ENCODE measurements at regions not wholly inside any gene's neighbourhood (a gene's known extent, or its start where the extent isn't known, plus 50 kb on each side); places are given as distances from the start of the nearest gene placed in this dataset.

DNA sequence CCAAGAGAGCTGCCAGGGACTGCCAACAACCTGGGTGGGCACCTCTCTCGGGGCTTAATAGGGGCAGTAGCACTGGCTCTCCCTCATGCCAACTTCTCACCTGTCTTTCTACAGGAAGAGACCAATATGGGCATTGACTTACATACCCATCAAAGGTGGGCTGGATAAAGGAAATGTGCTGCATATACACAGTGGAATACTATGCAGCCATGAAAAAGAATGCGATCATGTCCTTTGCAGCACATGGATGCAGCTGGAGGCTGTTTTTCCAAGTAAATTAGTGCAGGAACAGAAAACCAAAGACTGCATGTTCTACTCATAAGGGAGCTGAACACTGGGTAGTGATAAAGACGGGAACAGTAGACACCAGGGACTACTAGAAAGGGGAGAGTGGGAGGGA is 172.5 kb downstream of the URB2 start:
- Histone ChIP-seq H3K9me3 (ENCODE audit: control insufficient read depth in 1 of 2, low read length in 2 of 2) (peaks cover 0 to 4% of the 10 kb centered on the region in 2 donors), H3K27me3 (ENCODE audit: low read depth, low read length) (no peaks in the 10 kb centered on the region), H3K4me3 (ENCODE audit: low read depth in 1 of 2, low read length in 2 of 2) (no peak overlapping the region), H3K4me1 (ENCODE audit: control insufficient read depth in 1 of 2, insufficient read depth in 2 of 2, low read length in 2 of 2) (no peaks in the 10 kb centered on the region), H3K27ac (ENCODE audit: low read length) (no peak overlapping the region), H3K36me3 (ENCODE audit: control insufficient read depth in 1 of 2, insufficient read depth in 2 of 2, low read length in 2 of 2) (no peaks in the 10 kb centered on the region)

DNA sequence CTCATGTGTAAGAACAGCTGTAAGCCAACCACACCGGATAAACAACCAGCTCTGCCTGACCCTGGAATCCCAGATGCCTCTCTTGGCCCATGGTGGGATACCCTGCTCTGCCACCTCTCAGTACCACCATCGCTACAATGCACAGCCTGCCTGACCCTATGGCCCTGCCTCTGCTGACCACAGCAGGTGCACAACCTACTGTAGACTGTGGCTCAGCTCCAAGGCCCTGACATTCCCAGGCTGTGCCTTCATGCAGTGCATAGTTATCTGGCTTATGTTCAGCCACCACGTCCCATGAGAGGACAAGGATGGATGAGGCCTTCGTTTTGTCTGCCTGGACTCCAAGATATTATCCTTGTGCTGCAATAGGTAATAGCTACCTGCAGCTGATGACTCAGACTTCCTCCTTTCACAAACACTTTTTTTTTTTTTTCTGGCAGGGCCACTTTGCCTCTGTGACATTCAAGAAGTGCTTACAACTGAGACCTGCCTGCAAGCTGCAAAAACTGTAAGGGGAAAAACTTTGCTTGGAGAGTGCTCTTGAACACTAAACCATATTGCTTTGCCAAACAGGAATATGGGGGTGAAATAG is 177.7 kb downstream of the URB2 start:
- no peaks in the 10 kb centered on the region for H3K27me3 ChIP-seq (ENCODE audit: low read depth, low read length)

GRCh38 chr1:229808272-229808671 is 182.2 kb downstream of the URB2 start:
- H3K4me1 ChIP-seq (ENCODE audit: control insufficient read depth in 1 of 2, insufficient read depth in 2 of 2, low read length in 2 of 2): no peaks in the 10 kb centered on the region
- H3K27me3 ChIP-seq (ENCODE audit: low read depth, low read length): no peaks in the 10 kb centered on the region
- no peak overlapping the region for H3K27ac ChIP-seq (ENCODE audit: low read length)
- no peak overlapping the region for H3K4me3 ChIP-seq (ENCODE audit: low read depth in 1 of 2, low read length in 2 of 2)
- H3K9me3 ChIP-seq (ENCODE audit: control insufficient read depth in 1 of 2, low read length in 2 of 2): peaks cover 18 to 30% of the 10 kb centered on the region in 2 donors
- H3K36me3 ChIP-seq (ENCODE audit: control insufficient read depth in 1 of 2, insufficient read depth in 2 of 2, low read length in 2 of 2): no peaks in the 10 kb centered on the region

More for the DNA sequence above, 177.7 kb downstream of the URB2 start:
- Histone ChIP-seq H3K9me3 (ENCODE audit: control insufficient read depth in 1 of 2, low read length in 2 of 2) (peaks cover 7 to 13% of the 10 kb centered on the region in 2 donors), H3K4me3 (ENCODE audit: low read depth in 1 of 2, low read length in 2 of 2) (no peak overlapping the region), H3K4me1 (ENCODE audit: control insufficient read depth in 1 of 2, insufficient read depth in 2 of 2, low read length in 2 of 2) (no peaks in the 10 kb centered on the region), H3K36me3 (ENCODE audit: control insufficient read depth in 1 of 2, insufficient read depth in 2 of 2, low read length in 2 of 2) (no peaks in the 10 kb centered on the region), H3K27ac (ENCODE audit: low read length) (no peak overlapping the region)

DNA sequence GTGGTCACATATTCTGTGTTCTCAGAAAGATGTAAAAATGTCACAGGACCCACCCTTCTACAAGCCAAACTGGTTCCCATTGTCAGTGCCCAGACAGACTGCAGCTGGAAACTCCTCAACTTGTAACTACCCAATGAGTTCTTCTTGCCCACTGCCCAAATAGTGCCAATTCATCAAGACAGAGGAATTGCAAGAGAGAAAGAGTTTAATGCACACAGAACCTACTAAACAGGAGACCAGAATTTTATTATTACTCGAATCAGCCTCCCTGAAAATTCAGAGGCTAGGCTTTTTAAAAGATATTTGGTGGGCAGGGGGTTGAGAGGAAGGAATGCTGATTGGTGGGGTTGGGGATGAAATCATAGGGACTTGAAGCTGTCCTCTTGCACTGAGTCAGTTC is 184.1 kb downstream of the URB2 start:
- no peaks in the 10 kb centered on the region for H3K4me1 ChIP-seq (ENCODE audit: control insufficient read depth in 1 of 2, insufficient read depth in 2 of 2, low read length in 2 of 2)
- H3K9me3 ChIP-seq (ENCODE audit: control insufficient read depth in 1 of 2, low read length in 2 of 2): peaks cover 11 to 20% of the 10 kb centered on the region in 2 donors
- H3K36me3 ChIP-seq (ENCODE audit: control insufficient read depth in 1 of 2, insufficient read depth in 2 of 2, low read length in 2 of 2): no peaks in the 10 kb centered on the region
- H3K4me3 ChIP-seq (ENCODE audit: low read depth in 1 of 2, low read length in 2 of 2): no peak overlapping the region
- no peak overlapping the region for H3K27ac ChIP-seq (ENCODE audit: low read length)
- H3K27me3 ChIP-seq (ENCODE audit: low read depth, low read length): no peaks in the 10 kb centered on the region

DNA sequence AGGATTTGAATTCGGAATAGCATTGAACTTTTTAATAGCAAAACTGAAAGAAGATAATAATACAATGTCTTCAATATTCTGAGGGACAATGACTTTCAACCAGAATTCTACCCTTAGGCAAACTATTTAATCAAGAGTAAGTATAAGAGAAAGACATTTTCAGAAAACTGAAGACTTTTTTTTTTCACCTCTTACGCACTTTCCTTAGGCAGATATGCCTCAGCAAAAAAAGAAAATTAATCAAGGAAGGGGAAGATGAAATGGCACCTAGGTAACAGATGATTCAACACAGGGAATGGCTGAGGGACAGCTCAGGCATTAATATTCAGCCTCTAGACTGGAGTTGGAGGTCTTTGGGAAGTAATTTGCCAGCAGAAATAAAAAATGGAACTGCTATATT is 184.9 kb downstream of the URB2 start:
- H3K27me3 ChIP-seq (ENCODE audit: low read depth, low read length): no peaks in the 10 kb centered on the region
- H3K4me3 ChIP-seq (ENCODE audit: low read depth in 1 of 2, low read length in 2 of 2): no peak overlapping the region
- no peaks in the 10 kb centered on the region for H3K4me1 ChIP-seq (ENCODE audit: control insufficient read depth in 1 of 2, insufficient read depth in 2 of 2, low read length in 2 of 2)

GRCh38 chr1:229812148-229812547 is 186.1 kb downstream of the URB2 start:
- Histone ChIP-seq H3K27me3 (ENCODE audit: low read depth, low read length) (no peaks in the 10 kb centered on the region), H3K4me3 (ENCODE audit: low read depth in 1 of 2, low read length in 2 of 2) (no peak overlapping the region), H3K9me3 (ENCODE audit: control insufficient read depth in 1 of 2, low read length in 2 of 2) (peaks cover 11 to 17% of the 10 kb centered on the region in 2 donors), H3K4me1 (ENCODE audit: control insufficient read depth in 1 of 2, insufficient read depth in 2 of 2, low read length in 2 of 2) (no peaks in the 10 kb centered on the region), H3K36me3 (ENCODE audit: control insufficient read depth in 1 of 2, insufficient read depth in 2 of 2, low read length in 2 of 2) (no peaks in the 10 kb centered on the region), H3K27ac (ENCODE audit: low read length) (no peak overlapping the region)

More for the DNA sequence above, 184.9 kb downstream of the URB2 start:
- Histone ChIP-seq H3K27ac (ENCODE audit: low read length) (no peak overlapping the region), H3K9me3 (ENCODE audit: control insufficient read depth in 1 of 2, low read length in 2 of 2) (peaks cover 11 to 17% of the 10 kb centered on the region in 2 donors), H3K36me3 (ENCODE audit: control insufficient read depth in 1 of 2, insufficient read depth in 2 of 2, low read length in 2 of 2) (no peaks in the 10 kb centered on the region)

GRCh38 chr1:229812693-229813092 is 186.6 kb downstream of the URB2 start:
- Histone ChIP-seq H3K4me3 (ENCODE audit: low read depth in 1 of 2, low read length in 2 of 2) (no peak overlapping the region), H3K4me1 (ENCODE audit: control insufficient read depth in 1 of 2, insufficient read depth in 2 of 2, low read length in 2 of 2) (no peaks in the 10 kb centered on the region), H3K27ac (ENCODE audit: low read length) (no peak overlapping the region), H3K36me3 (ENCODE audit: control insufficient read depth in 1 of 2, insufficient read depth in 2 of 2, low read length in 2 of 2) (no peaks in the 10 kb centered on the region), H3K9me3 (ENCODE audit: control insufficient read depth in 1 of 2, low read length in 2 of 2) (peaks cover 11 to 17% of the 10 kb centered on the region in 2 donors), H3K27me3 (ENCODE audit: low read depth, low read length) (no peaks in the 10 kb centered on the region)

DNA sequence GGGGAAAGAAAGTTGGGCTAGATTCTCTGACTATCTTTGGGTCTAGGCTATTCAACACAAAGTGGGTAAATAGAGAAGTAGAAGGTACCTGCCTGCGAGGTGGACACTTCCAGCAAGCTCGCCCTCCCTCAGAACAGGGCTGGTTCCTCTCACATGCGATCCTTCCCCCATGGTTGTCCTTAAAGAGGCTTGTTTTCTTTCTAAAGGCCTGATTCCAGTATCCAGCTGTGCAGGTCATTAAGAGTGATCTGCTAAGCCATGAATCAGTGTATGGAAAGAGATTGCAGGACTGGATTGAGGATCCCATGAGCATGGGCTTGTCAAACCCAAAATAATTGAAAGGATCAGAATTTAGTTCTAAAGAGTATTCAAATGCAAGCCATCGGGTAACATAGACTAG is 189.0 kb downstream of the URB2 start:
- Histone ChIP-seq H3K4me1 (ENCODE audit: control insufficient read depth in 1 of 2, insufficient read depth in 2 of 2, low read length in 2 of 2) (no peaks in the 10 kb centered on the region), H3K36me3 (ENCODE audit: control insufficient read depth in 1 of 2, insufficient read depth in 2 of 2, low read length in 2 of 2) (no peaks in the 10 kb centered on the region), H3K27me3 (ENCODE audit: low read depth, low read length) (no peaks in the 10 kb centered on the region), H3K4me3 (ENCODE audit: low read depth in 1 of 2, low read length in 2 of 2) (no peak overlapping the region), H3K27ac (ENCODE audit: low read length) (no peak overlapping the region), H3K9me3 (ENCODE audit: control insufficient read depth in 1 of 2, low read length in 2 of 2) (peaks cover 6 to 13% of the 10 kb centered on the region in 2 donors)

GRCh38 chr1:229815961-229816360 is 189.9 kb downstream of the URB2 start:
- Histone ChIP-seq H3K9me3 (ENCODE audit: control insufficient read depth in 1 of 2, low read length in 2 of 2) (peaks cover 0 to 4% of the 10 kb centered on the region in 2 donors), H3K4me3 (ENCODE audit: low read depth in 1 of 2, low read length in 2 of 2) (no peak overlapping the region), H3K27me3 (ENCODE audit: low read depth, low read length) (no peaks in the 10 kb centered on the region), H3K27ac (ENCODE audit: low read length) (no peak overlapping the region), H3K4me1 (ENCODE audit: control insufficient read depth in 1 of 2, insufficient read depth in 2 of 2, low read length in 2 of 2) (no peaks in the 10 kb centered on the region), H3K36me3 (ENCODE audit: control insufficient read depth in 1 of 2, insufficient read depth in 2 of 2, low read length in 2 of 2) (no peaks in the 10 kb centered on the region)

DNA sequence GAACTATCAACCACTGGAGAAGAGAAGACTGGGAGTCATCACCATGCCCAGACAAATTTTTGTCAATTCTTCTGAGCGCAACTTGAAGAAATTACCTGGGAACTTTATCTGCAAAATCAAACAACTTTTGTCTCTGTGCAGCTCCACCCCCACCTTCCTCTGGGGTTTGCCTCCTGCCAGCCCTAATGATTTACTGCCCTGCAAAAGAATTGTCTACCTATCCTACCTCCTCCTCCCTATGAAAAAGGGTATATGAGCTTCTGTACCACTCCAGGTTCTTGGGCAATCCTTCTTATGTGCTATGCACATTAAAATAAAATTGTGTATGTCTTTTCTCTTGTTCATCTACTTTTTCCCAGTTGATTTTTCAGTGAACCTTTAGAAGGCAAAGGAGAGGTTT is 191.9 kb downstream of the URB2 start:
- Histone ChIP-seq H3K9me3 (ENCODE audit: control insufficient read depth in 1 of 2, low read length in 2 of 2) (peaks cover 0 to 3% of the 10 kb centered on the region in 2 donors), H3K36me3 (ENCODE audit: control insufficient read depth in 1 of 2, insufficient read depth in 2 of 2, low read length in 2 of 2) (no peaks in the 10 kb centered on the region), H3K4me1 (ENCODE audit: control insufficient read depth in 1 of 2, insufficient read depth in 2 of 2, low read length in 2 of 2) (no peaks in the 10 kb centered on the region), H3K27me3 (ENCODE audit: low read depth, low read length) (no peaks in the 10 kb centered on the region), H3K4me3 (ENCODE audit: low read depth in 1 of 2, low read length in 2 of 2) (no peak overlapping the region), H3K27ac (ENCODE audit: low read length) (no peak overlapping the region)

DNA sequence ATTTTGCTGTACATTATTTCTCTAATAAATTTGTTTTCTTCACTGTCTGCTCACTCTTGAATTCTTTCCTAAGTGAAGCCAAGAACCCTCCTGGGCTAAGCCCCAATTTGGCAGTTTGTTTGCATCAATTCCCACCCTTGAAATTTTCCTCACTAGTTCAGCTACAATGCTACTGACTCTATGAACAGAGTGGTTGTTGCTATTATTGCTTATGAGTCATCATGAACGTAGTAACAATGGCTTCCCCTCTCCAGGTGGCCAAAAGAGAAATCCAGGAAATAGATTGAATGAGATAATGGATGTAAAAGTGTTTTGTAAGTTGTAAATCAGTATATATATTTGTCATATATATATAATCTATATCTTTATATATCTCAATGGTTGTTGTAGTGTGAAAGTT is 193.0 kb downstream of the URB2 start:
- Histone ChIP-seq H3K36me3 (ENCODE audit: control insufficient read depth in 1 of 2, insufficient read depth in 2 of 2, low read length in 2 of 2) (no peaks in the 10 kb centered on the region), H3K27me3 (ENCODE audit: low read depth, low read length) (no peaks in the 10 kb centered on the region), H3K9me3 (ENCODE audit: control insufficient read depth in 1 of 2, low read length in 2 of 2) (peaks cover 0 to 3% of the 10 kb centered on the region in 2 donors), H3K4me1 (ENCODE audit: control insufficient read depth in 1 of 2, insufficient read depth in 2 of 2, low read length in 2 of 2) (no peaks in the 10 kb centered on the region), H3K4me3 (ENCODE audit: low read depth in 1 of 2, low read length in 2 of 2) (no peak overlapping the region), H3K27ac (ENCODE audit: low read length) (no peak overlapping the region)

GRCh38 chr1:229822026-229822425 is 196.0 kb downstream of the URB2 start:
- Histone ChIP-seq H3K27me3 (ENCODE audit: low read depth, low read length) (no peaks in the 10 kb centered on the region), H3K36me3 (ENCODE audit: control insufficient read depth in 1 of 2, insufficient read depth in 2 of 2, low read length in 2 of 2) (no peaks in the 10 kb centered on the region), H3K9me3 (ENCODE audit: control insufficient read depth in 1 of 2, low read length in 2 of 2) (peaks cover 0 to 3% of the 10 kb centered on the region in 2 donors), H3K4me1 (ENCODE audit: control insufficient read depth in 1 of 2, insufficient read depth in 2 of 2, low read length in 2 of 2) (no peaks in the 10 kb centered on the region), H3K4me3 (ENCODE audit: low read depth in 1 of 2, low read length in 2 of 2) (no peak overlapping the region), H3K27ac (ENCODE audit: low read length) (no peak overlapping the region)

All from muscle layer of duodenum (tissue), 2 donors.